Heart left ventricle (tissue), 13 donors: ENCODE measurements at regions not wholly inside any gene's neighbourhood (a gene's known extent, or its start where the extent isn't known, plus 50 kb on each side); places are given as distances from the start of the nearest gene placed in this dataset.

Experiments used
- CTCF ChIP-seq, 12 donors: fragments of 200-600 bp; sonication (generic) in 4 of 12; IDR thresholded peaks; one replicate each; pipeline versions ENCODE4 v1.5.0 to v1.8.0; 2018 to 2022; ENCODE audit warnings: antibody characterized with exemption in 12 of 12, mild to moderate bottlenecking in 5 of 12
- POLR2A ChIP-seq, 2 donors: fragments of 450-650 bp; IDR thresholded peaks; one replicate each; pipeline ENCODE4 v1.6.1; 2017; ENCODE audit warnings: antibody characterized with exemption in 2 of 2, mild to moderate bottlenecking in 2 of 2, moderate library complexity in 2 of 2
- donor health status: ischemic (EF 13 %, LVEDD 7.1; RV severe dilation, severe dysfunction).
- donor health status: DM: no; HTN: yes; CAD: no.
- donor health status: DM: no; HTN: no; CAD: no.
- donor health status: ischemic (EF 25% LVEDD 6.9; RV normal size, moderate dysfunction).
- donor health status: ischemic (EF 25% LVEDD 5.7; RV mildly dilated, moderate dysfunction).
- donor health status: ischemic (EF 35%, LVEDD 5.7; RV mildly dilated, moderate dysfunction).
- donor health status: nonischemic (EF 11% LVEDD 7.7; RV severe dilation, severe dysfunction).
- donor health status: DM: yes; HTN: yes; CAD: no.
- donor health status: PGD.
- donor health status: ischemic (EF 29% LVEDD 5.4; RV normal size, mild dysfunction).
- donor health status: nonischemic (EF 23%, LVEDD 6.1; RV moderate dilation, normal function).

- TF ChIP-seq CTCF (IDR thresholded peaks at IDR 0.05) (no peak), POLR2A (IDR thresholded peaks at IDR 0.05) (no peak)
These were observed 66.1 kb upstream of the MKLN1 start for GRCh38 chr7:131261476-131261994.
